PFSK-1 (cell line): ENCODE measurements at regions not wholly inside any gene's neighbourhood (a gene's known extent, or its start where the extent isn't known, plus 50 kb on each side); places are given as distances from the start of the nearest gene placed in this dataset.

Experiments used
- FOXP2 ChIP-seq: optimal IDR thresholded peaks from 2 replicates; pipeline ENCODE3; 2011; ENCODE audit warnings: borderline replicate concordance, control low read depth, inconsistent platforms; ENCODE audit not compliant: insufficient read depth; ENCODE audit errors: extremely low read length, extremely low read depth
- POLR2AphosphoS5 ChIP-seq: IDR thresholded peaks from 2 replicates; pipeline ENCODE4 v1.6.1; 2012; ENCODE audit warnings: low read depth, mild to moderate bottlenecking, control low read depth, low read length, moderate library complexity
- REST ChIP-seq, 2 experiments: IDR thresholded peaks; 2 replicates each; pipeline versions ENCODE4 v1.6.1 to v1.8.0; 2011 to 2012; ENCODE audit warnings: low read depth in 2 of 2, low read length in 2 of 2, control low read depth in 1 of 2, inconsistent platforms in 1 of 2, mild to moderate bottlenecking in 1 of 2, moderate library complexity in 1 of 2; ENCODE audit not compliant: insufficient read depth in 1 of 2
- SIN3A ChIP-seq: IDR thresholded peaks from 2 replicates; pipeline ENCODE4 v1.6.1; 2012; ENCODE audit warnings: mild to moderate bottlenecking, low read length, moderate library complexity, borderline replicate concordance; ENCODE audit not compliant: insufficient read depth
- TAF1 ChIP-seq: IDR thresholded peaks from 2 replicates; pipeline ENCODE4 v1.6.1; 2012; ENCODE audit warnings: low read length, control low read depth, borderline replicate concordance; ENCODE audit not compliant: insufficient read depth

GRCh38 chr12:61161961-61162360 lies 1098.2 kb upstream of the USP15 start:
- no peak for TF ChIP-seq SIN3A
- TF ChIP-seq FOXP2, result no peak
- TF ChIP-seq REST (IDR thresholded peaks at IDR 0.05; ENCODE audit: insufficient read depth in 1 of 2, low read depth in 2 of 2, low read length in 2 of 2), result no peak
- TF ChIP-seq TAF1, result no peak
- no peak for TF ChIP-seq POLR2AphosphoS5

GRCh38 chr12:61188801-61189595 lies 1071.2 kb upstream of the USP15 start:
- TF ChIP-seq FOXP2 (no peak), SIN3A (no peak), POLR2AphosphoS5 (no peak), REST (IDR thresholded peaks at IDR 0.05; ENCODE audit: insufficient read depth in 1 of 2, low read depth in 2 of 2, low read length in 2 of 2) (no peak), TAF1 (no peak)

GRCh38 chr12:61213646-61214045 lies 1046.6 kb upstream of the USP15 start:
- no peak for TF ChIP-seq REST (IDR thresholded peaks at IDR 0.05; ENCODE audit: insufficient read depth in 1 of 2, low read depth in 2 of 2, low read length in 2 of 2)
- no peak for TF ChIP-seq FOXP2
- no peak for TF ChIP-seq POLR2AphosphoS5
- TF ChIP-seq TAF1, result no peak
- no peak for TF ChIP-seq SIN3A

GRCh38 chr12:61220337-61220736 lies 1039.9 kb upstream of the USP15 start:
- no peak for TF ChIP-seq TAF1

GRCh38 chr12:61232040-61232439 lies 1028.2 kb upstream of the USP15 start:
- no peak for TF ChIP-seq TAF1
- no peak for TF ChIP-seq FOXP2
- TF ChIP-seq POLR2AphosphoS5, result no peak
- TF ChIP-seq SIN3A, result no peak
- no peak for TF ChIP-seq REST (IDR thresholded peaks at IDR 0.05; ENCODE audit: insufficient read depth in 1 of 2, low read depth in 2 of 2, low read length in 2 of 2)
